Smooth muscle cell (in vitro differentiated cells): ENCODE measurements at regions not wholly inside any gene's neighbourhood (a gene's known extent, or its start where the extent isn't known, plus 50 kb on each side); places are given as distances from the start of the nearest gene placed in this dataset.

ENCODE experiments used
- DNase-seq: peaks from one replicate; lab custom pipeline; 2025; ENCODE audit not compliant: unreplicated experiment; lab: John Stamatoyannopoulos, UW
- H2AFZ ChIP-seq: fragments of 200-600 bp; sonication (generic); 2 replicates; pipeline ENCODE4 v1.6.0; 2016; ENCODE audit warnings: antibody characterized with exemption, low read depth, mild to moderate bottlenecking
- H3F3A ChIP-seq: fragments of 200-600 bp; sonication (generic); 2 replicates; pipeline ENCODE4 v1.6.0; 2017; ENCODE audit warnings: antibody characterized with exemption, low read depth
- H3K27ac ChIP-seq: fragments of 200-600 bp; sonication (generic); 2 replicates; pipeline ENCODE4 v1.5.1; 2016; ENCODE audit warnings: low read depth, mild to moderate bottlenecking
- H3K27me3 ChIP-seq: fragments of 200-600 bp; sonication (generic); 2 replicates; pipeline ENCODE4 v1.6.1; 2016; ENCODE audit warnings: low read depth, mild to moderate bottlenecking
- H3K36me3 ChIP-seq: fragments of 200-600 bp; sonication (generic); 2 replicates; pipeline ENCODE4 v1.5.1; 2016; ENCODE audit warnings: low read depth
- H3K4me1 ChIP-seq: fragments of 200-600 bp; sonication (generic); 2 replicates; pipeline ENCODE4 v1.5.1; 2016; ENCODE audit warnings: low read depth
- H3K4me2 ChIP-seq: fragments of 200-600 bp; sonication (generic); 2 replicates; pipeline ENCODE4 v1.6.0; 2016; ENCODE audit warnings: mild to moderate bottlenecking
- H3K4me3 ChIP-seq: fragments of 200-600 bp; sonication (generic); 2 replicates; pipeline ENCODE4 v1.5.1; 2016; ENCODE audit warnings: mild to moderate bottlenecking
- H3K79me2 ChIP-seq: fragments of 200-600 bp; sonication (generic); 2 replicates; pipeline ENCODE4 v1.6.0; 2016; ENCODE audit warnings: low read depth, mild to moderate bottlenecking
- H3K9ac ChIP-seq: fragments of 200-600 bp; sonication (generic); 2 replicates; pipeline ENCODE4 v1.6.0; 2016; ENCODE audit warnings: low read depth
- H3K9me3 ChIP-seq: fragments of 200-600 bp; sonication (generic); replicated peaks from 2 replicates; pipeline ENCODE4 v1.5.1; 2016; ENCODE audit warnings: low read depth
- H4K20me1 ChIP-seq: fragments of 200-600 bp; sonication (generic); 2 replicates; pipeline ENCODE4 v1.6.0; 2016; ENCODE audit warnings: low read depth
- WGBS: methylation state at CpG from one replicate; pipeline ENCODE4 v1.1.7; 2016; ENCODE audit warnings: low lambda C conversion rate; 5-methylcytosine and 5-hydroxymethylcytosine counted together
- TF ChIP-seq, protein P1 (sequence below): fragments of 200-600 bp; sonication (generic); IDR thresholded peaks from 2 replicates; pipeline ENCODE4 v1.5.1; 2017; ENCODE audit warnings: borderline replicate concordance, mild to moderate bottlenecking, antibody characterized with exemption; ENCODE audit not compliant: insufficient read depth, poor library complexity, severe bottlenecking

DNA sequence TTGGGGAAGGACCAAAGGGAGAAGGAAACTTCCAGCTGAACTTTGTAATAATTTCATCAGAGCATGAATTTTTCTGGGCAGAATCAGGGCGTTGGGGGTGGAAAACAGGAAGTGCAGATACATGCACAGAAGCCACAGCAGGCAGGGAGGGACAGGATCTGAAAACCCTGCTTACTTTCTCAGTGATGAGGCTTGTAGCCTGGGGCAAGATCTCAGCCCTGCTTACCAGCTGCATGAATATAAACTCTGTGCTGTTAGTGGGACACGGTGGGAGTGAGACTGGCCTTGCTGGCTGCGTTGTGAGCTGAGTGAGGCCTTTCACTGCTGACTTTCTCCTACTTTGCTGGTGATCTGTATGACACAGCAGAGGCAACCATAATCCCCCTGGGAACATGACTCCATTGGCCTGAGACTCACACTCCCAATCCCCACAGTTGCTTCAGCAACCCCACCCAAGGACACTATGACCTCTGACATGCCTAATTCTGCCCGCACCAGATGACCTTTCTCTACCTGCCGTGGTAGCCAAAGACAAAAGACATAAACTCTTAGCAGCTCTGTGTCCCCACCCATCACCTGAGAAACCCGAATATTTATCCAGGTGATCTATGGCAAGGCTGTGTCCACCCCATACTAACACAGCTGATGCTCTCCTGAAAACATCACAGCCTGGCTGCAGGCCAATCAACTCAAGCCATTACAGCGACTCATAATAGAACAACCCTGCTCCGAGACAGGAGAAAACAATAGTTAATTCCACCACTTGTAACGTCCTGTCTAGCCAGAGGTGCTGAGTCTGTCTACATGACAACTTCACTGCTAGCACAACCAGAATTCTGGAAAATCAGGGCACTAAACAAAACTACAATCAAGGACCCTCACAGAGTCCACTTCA is 190.7 kb upstream of the CHRM2 start:
- TF ChIP-seq, protein P1, sequence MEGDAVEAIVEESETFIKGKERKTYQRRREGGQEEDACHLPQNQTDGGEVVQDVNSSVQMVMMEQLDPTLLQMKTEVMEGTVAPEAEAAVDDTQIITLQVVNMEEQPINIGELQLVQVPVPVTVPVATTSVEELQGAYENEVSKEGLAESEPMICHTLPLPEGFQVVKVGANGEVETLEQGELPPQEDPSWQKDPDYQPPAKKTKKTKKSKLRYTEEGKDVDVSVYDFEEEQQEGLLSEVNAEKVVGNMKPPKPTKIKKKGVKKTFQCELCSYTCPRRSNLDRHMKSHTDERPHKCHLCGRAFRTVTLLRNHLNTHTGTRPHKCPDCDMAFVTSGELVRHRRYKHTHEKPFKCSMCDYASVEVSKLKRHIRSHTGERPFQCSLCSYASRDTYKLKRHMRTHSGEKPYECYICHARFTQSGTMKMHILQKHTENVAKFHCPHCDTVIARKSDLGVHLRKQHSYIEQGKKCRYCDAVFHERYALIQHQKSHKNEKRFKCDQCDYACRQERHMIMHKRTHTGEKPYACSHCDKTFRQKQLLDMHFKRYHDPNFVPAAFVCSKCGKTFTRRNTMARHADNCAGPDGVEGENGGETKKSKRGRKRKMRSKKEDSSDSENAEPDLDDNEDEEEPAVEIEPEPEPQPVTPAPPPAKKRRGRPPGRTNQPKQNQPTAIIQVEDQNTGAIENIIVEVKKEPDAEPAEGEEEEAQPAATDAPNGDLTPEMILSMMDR: no peak

DNA sequence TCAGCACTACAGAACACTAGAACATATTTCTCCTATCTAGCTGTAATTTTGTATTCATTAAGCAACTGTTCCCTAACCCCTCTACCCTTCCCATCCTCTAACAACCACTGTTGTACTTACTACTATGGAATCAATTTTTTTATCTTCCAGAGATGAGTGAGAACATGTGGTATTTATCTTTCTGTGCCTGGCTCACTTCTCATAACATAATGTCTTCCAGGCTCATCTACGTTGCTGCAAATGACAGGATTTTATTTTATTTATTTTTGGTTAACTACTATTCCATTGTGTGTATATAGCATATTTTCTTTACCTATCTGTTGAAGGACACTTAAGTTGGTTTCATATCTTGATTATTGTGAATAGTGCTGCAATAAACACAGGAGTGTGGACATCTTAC is 200.9 kb upstream of the CHRM2 start:
- WGBS: 39% methylated on average over 1 of the region's 1 CpG
- H4K20me1 ChIP-seq: no peaks in the 10 kb centered on the region
- H3K4me2 ChIP-seq: no peak overlapping the region
- no peaks in the 10 kb centered on the region for H3K36me3 ChIP-seq
- no peak for DNase-seq
- H3K27ac ChIP-seq: no peak overlapping the region
- no peaks in the 10 kb centered on the region for H3F3A ChIP-seq
- H3K9ac ChIP-seq: no peak overlapping the region
- no peaks in the 10 kb centered on the region for H3K27me3 ChIP-seq
- H3K4me1 ChIP-seq: no peaks in the 10 kb centered on the region
- H3K79me2 ChIP-seq: no peaks in the 10 kb centered on the region
- no peak overlapping the region for H3K4me3 ChIP-seq
- no peak overlapping the region for H2AFZ ChIP-seq
- TF ChIP-seq, protein P1: no peak
- H3K9me3 ChIP-seq: peaks cover 7% of the 10 kb centered on the region

More for the DNA sequence above, 190.7 kb upstream of the CHRM2 start:
- no peaks in the 10 kb centered on the region for H3K36me3 ChIP-seq
- H3K9me3 ChIP-seq: peaks cover 8% of the 10 kb centered on the region
- peak overlapping the region; percentile 28 for H3K27ac ChIP-seq
- peak overlapping the region; percentile 77 for H2AFZ ChIP-seq
- H3K4me3 ChIP-seq: no peak overlapping the region
- H3K79me2 ChIP-seq: no peaks in the 10 kb centered on the region
- no peaks in the 10 kb centered on the region for H4K20me1 ChIP-seq
- no peak for DNase-seq
- H3K27me3 ChIP-seq: no peaks in the 10 kb centered on the region
- H3K4me1 ChIP-seq: no peaks in the 10 kb centered on the region
- 66% methylated on average over 9 of the region's 9 CpGs for WGBS
- peak overlapping the region; percentile 57 for H3K4me2 ChIP-seq
- H3K9ac ChIP-seq: no peak overlapping the region
- no peaks in the 10 kb centered on the region for H3F3A ChIP-seq

DNA sequence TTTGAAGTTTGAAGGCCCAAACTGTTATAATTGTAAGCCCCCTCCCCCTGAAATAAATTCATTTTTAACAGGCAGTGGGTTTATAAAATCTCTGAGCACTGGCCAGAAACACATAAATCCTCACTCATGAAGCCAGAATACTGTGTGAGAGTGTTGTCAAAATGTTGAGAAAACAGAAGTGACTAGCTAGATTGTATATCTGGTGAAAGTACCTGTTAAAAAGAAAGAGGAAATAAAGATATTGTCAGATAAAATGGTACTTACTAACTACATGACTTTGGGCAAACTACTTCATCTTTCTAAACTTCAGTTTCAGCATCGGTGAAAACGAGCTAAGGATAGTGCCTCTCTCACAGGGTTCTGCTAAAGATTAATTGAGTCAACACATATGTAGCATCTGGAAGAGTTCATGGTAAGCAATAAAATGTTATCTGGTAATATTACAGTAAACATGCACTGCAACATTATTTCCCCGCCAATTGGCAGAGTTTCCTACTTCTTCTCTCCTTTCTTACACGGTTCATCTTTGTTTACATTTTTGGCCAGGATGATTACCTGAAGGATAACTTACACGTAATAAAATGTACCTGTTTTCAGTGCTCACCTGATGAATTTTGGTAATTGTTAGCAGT is 202.5 kb upstream of the CHRM2 start:
- no peaks in the 10 kb centered on the region for H4K20me1 ChIP-seq
- H3K4me1 ChIP-seq: no peaks in the 10 kb centered on the region
- DNase-seq: no peak
- H3K4me3 ChIP-seq: no peak overlapping the region
- TF ChIP-seq, protein P1: no peak
- no peaks in the 10 kb centered on the region for H3K27me3 ChIP-seq
- H3F3A ChIP-seq: no peaks in the 10 kb centered on the region
- H3K4me2 ChIP-seq: no peak overlapping the region
- H3K9me3 ChIP-seq: peaks cover 2% of the 10 kb centered on the region
- H3K27ac ChIP-seq: no peak overlapping the region
- H3K9ac ChIP-seq: no peak overlapping the region
- H2AFZ ChIP-seq: no peak overlapping the region
- no peaks in the 10 kb centered on the region for H3K36me3 ChIP-seq
- WGBS: 59% methylated on average over 5 of the region's 5 CpGs
- no peaks in the 10 kb centered on the region for H3K79me2 ChIP-seq
